ENCODE measurements at regions not wholly inside any gene's neighbourhood (a gene's known extent, or its start where the extent isn't known, plus 50 kb on each side); places are given as distances from the start of the nearest gene placed in this dataset.
A peak's percentile ranks its signal among the peaks of the same experiment; 100 is the strongest.

DNA sequence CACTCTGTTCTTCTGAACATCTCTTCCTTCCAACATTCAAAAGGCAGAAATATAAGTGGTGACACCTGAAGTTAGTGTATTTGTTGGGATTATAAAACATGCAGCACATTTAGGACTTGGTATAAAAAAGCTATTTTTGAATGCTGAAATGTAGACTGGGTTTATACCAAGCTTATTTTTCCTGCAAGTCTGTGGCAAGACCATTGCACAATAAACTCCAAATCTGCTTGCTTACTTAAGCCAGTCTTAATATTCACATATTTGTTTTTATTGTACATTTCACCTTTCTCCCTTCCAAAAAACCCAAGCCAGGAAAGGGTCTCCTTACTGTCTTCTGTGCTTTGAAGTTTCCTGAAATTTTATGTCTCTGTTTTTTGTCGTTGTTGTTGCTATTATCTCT, 63.7 kb downstream of the FHIP1A start:
- TF ChIP-seq, protein P1, sequence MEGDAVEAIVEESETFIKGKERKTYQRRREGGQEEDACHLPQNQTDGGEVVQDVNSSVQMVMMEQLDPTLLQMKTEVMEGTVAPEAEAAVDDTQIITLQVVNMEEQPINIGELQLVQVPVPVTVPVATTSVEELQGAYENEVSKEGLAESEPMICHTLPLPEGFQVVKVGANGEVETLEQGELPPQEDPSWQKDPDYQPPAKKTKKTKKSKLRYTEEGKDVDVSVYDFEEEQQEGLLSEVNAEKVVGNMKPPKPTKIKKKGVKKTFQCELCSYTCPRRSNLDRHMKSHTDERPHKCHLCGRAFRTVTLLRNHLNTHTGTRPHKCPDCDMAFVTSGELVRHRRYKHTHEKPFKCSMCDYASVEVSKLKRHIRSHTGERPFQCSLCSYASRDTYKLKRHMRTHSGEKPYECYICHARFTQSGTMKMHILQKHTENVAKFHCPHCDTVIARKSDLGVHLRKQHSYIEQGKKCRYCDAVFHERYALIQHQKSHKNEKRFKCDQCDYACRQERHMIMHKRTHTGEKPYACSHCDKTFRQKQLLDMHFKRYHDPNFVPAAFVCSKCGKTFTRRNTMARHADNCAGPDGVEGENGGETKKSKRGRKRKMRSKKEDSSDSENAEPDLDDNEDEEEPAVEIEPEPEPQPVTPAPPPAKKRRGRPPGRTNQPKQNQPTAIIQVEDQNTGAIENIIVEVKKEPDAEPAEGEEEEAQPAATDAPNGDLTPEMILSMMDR (IDR thresholded peaks at IDR 0.05; ENCODE audit: low read length, missing control alignments): no peak
- DNase-seq (ENCODE audit: low read depth): peak; percentile 6
- no peak overlapping the region for H3K4me3 ChIP-seq (replicated peaks; ENCODE audit: low read depth, low read length)

DNA sequence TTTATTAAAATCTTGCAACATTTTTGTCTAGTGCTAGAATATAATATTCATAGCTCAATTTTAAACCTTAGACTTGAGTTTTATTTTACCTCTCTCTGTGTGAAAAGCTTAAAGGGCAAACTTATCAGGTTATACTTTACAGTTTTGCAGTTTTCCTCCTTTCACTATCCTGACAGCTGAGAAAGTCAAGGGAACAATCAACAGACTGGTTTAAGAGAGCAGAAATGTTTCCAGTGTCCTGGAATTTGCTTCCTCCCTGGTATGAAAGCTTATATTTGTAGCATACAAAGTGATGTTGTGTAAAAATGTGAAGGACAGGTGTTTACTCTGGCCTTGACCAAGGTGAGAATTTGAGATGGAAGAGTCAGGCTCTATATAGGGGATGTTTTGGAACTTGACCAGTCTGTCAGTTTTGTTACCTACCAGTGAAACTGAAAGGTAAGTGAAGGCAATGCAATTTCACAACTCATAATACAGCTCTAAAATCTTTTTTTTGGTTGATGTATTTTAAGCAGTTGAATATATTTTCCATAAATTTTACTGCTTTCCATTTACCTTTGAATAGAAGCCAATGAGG, 64.6 kb downstream of the FHIP1A start:
- H3K4me3 ChIP-seq (replicated peaks; ENCODE audit: low read depth, low read length): no peak overlapping the region
- TF ChIP-seq, protein P1 (IDR thresholded peaks at IDR 0.05; ENCODE audit: low read length, missing control alignments): no peak
- DNase-seq (ENCODE audit: low read depth): no peak

DNA sequence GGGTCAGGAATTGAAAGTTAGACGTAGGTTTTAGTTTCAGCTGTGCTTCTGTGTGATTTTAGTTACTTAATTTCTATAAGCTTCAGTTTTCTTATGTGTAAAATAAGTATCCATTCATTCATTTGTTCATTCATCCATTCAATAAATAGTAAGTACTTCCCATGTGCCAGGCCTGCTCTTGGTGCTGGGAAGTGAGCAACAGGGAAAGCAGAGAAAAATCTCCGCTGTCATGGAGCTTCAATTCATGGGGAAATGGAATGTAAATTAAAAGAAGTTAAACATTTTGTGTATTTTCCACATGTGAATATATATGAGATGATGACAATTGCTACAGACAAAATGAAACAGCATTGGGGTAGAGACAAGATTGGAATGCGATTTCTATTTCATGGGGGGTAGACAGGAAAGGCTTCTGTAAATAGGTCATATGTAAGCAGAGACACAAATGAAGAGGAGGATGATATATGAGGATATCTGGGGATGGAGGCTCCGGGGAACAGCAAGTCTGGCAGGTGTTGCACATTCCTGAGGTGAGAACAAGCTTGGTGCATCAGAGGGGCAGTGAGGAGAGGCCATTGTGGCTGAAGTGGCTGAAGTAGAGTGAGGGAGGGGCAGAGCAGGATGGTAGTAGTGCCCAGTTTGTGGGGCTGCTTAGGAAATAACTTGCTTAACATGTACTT, 66.2 kb downstream of the FHIP1A start:
- TF ChIP-seq, protein P1 (IDR thresholded peaks at IDR 0.05; ENCODE audit: low read length, missing control alignments): no peak
- no peak overlapping the region for H3K4me3 ChIP-seq (replicated peaks; ENCODE audit: low read depth, low read length)
- DNase-seq (ENCODE audit: low read depth): no peak

DNA sequence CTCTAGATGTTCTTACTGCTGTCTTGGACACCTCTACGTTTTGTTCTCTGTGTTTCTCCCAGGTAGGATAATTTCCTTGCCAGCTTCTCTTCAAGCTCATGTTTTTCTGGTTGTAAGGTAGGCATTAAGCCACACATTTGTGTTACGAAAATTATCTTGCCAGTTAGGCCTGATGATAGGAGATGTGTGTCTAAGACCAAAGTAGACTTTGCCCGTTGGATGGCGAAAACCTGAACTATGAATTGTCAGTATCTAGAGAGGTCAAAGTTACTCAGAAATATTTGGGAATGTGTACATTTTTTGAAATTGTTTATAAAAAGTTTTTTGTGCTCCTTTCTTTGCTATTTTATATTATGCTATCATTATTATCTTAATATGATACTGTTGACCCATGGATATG, 72.8 kb downstream of the FHIP1A start:
- DNase-seq (ENCODE audit: low read depth): no peak
- H3K4me3 ChIP-seq (replicated peaks; ENCODE audit: low read depth, low read length): no peak overlapping the region
- TF ChIP-seq, protein P1 (IDR thresholded peaks at IDR 0.05; ENCODE audit: low read length, missing control alignments): no peak

DNA sequence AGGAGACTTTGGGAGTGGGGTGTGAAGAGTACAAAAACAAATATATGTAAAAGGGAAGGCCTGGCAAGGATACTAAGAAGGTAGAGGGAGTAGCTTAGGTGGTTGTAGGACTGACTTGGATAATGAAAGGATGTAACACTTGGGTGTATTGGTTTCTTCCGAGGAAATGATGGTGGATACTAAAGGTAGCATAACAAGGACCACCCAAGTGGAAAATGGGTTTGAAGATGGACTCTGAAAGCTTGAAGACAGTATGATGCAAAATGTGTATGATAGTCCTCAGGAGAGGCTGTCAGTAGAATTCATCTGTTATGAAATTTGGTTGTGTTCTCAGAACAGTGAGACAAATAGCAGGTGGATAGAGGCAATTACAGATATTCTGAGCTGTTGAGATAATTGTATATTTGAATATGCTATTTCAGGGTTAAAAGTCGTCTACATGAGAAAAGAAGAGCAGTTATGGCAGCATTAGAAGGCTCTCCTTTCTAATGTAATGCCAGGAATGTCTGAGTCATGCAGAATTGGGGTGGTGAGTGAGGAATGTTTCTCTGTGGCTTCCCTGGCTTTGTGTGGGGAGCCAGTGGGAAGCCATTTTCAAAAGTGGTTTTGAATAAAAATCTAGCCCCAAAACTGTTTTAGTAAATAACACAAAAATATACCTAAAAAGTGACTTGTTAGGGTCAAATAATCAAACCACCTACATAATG, 75.6 kb downstream of the FHIP1A start:
- DNase-seq (ENCODE audit: low read depth): peak; percentile 69
- H3K4me3 ChIP-seq (replicated peaks; ENCODE audit: low read depth, low read length): no peak overlapping the region
- TF ChIP-seq, protein P1 (IDR thresholded peaks at IDR 0.05; ENCODE audit: low read length, missing control alignments): no peak

DNA sequence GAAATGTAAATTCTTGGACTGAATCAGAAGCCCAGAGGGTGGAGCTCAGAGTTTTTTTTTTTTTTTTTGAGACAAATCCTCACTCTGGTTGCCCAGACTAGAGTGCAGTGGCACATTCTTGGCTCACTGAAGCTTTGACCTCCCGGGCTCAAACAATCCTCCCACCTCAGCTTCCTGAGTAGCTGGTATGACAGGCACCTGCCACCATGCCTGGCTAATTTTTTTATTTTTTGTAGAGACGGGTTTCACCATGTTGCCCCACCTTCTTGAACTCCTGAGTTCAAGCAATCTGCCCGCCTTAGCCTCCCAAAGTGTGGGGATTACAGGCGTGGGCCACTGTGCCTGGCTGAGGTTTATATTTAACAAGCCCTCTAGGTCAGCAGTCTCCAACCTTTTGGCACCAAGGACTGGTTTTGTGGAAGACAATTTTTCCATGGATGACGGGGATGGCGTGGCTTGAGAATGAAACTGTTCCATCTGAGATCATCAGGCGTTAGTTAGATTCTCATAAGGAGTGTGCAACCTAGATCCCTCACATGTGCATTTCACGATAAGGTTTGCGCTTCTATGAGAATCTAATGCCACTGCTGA, 76.7 kb downstream of the FHIP1A start:
- TF ChIP-seq, protein P1 (IDR thresholded peaks at IDR 0.05; ENCODE audit: low read length, missing control alignments): no peak
- no peak overlapping the region for H3K4me3 ChIP-seq (replicated peaks; ENCODE audit: low read depth, low read length)
- no peak for DNase-seq (ENCODE audit: low read depth)
